H1 (cell line): ENCODE measurements at regions not wholly inside any gene's neighbourhood (a gene's known extent, or its start where the extent isn't known, plus 50 kb on each side); places are given as distances from the start of the nearest gene placed in this dataset.

Experiments
- CTCF ChIA-PET: fragments of 300-600 bp; sonication (Branson Sonifier 250); formaldehyde crosslinking; loops from one replicate; lab custom pipeline; 2021; ENCODE audit not compliant: partially characterized antibody; lab: Charles Lee
- POLR2A ChIA-PET: fragments of 300-600 bp; sonication (Branson Sonifier 250); formaldehyde crosslinking; loops from one replicate; lab custom pipeline; 2021; ENCODE audit warnings: inconsistent platforms; ENCODE audit not compliant: partially characterized antibody; lab: Charles Lee
- DNase-seq, 2 experiments: peaks; one replicate each; pipeline versions ENCODE4 v3.0.0 to v3.0.0-alpha.2; 2010 to 2022; ENCODE audit warnings: low spot score in 2 of 2, low read depth in 1 of 2, mixed read lengths in 1 of 2
- FAIRE-seq: peaks from 2 replicates; lab custom pipeline; 2011; peaks lifted over from hg19 to GRCh38; lab: Jason Lieb, UNC
- H2AFZ ChIP-seq: 2 replicates; pipeline ENCODE4 v1.8.1; 2012; ENCODE audit warnings: low read length, inconsistent platforms
- H2AK5ac ChIP-seq: 2 replicates; pipeline ENCODE4 v1.6.1; 2013; ENCODE audit warnings: low read depth, low read length
- H2BK120ac ChIP-seq: replicated peaks from 2 replicates; pipeline ENCODE3; 2013; ENCODE audit warnings: low read depth, low read length, inconsistent platforms
- H2BK12ac ChIP-seq: 2 replicates; pipeline ENCODE4 v1.6.1; 2013; ENCODE audit warnings: low read depth, low read length
- H2BK15ac ChIP-seq: 2 replicates; pipeline ENCODE4 v1.6.1; 2013; ENCODE audit warnings: low read length
- H2BK20ac ChIP-seq: 2 replicates; pipeline ENCODE4 v1.6.1; 2013; ENCODE audit warnings: low read length
- H2BK5ac ChIP-seq: 2 replicates; pipeline ENCODE4 v1.6.1; 2013; ENCODE audit warnings: low read depth, low read length
- H3K14ac ChIP-seq: 2 replicates; pipeline ENCODE4 v1.6.1; 2013; ENCODE audit warnings: inconsistent platforms; ENCODE audit not compliant: insufficient read length
- H3K18ac ChIP-seq: 2 replicates; pipeline ENCODE4 v1.6.1; 2013; ENCODE audit warnings: low read length; ENCODE audit errors: extremely low read depth
- H3K23ac ChIP-seq: 2 replicates; pipeline ENCODE4 v1.6.1; 2013; ENCODE audit warnings: inconsistent platforms; ENCODE audit not compliant: insufficient read length
- H3K23me2 ChIP-seq: 2 replicates; pipeline ENCODE4 v1.6.1; 2013; ENCODE audit warnings: low read depth, low read length
- H3K27ac ChIP-seq: 2 replicates; pipeline ENCODE4 v1.6.1; 2011; ENCODE audit warnings: low read depth, low read length, inconsistent platforms
- H3K27me3 ChIP-seq, 4 experiments: replicated peaks in 1 of 4; 1 replicate in 1 of 4; 2 replicates in 3 of 4; pipeline versions ENCODE4 v1.6.1 to v1.8.1; 2011 to 2013; ENCODE audit warnings: low read length in 3 of 4, mild to moderate bottlenecking in 3 of 4, inconsistent platforms in 2 of 4, mixed read lengths in 2 of 4, moderate library complexity in 1 of 4; ENCODE audit not compliant: control insufficient read depth in 3 of 4, insufficient read depth in 3 of 4; ENCODE audit errors: extremely low read depth in 1 of 4
- H3K36me3 ChIP-seq, 4 experiments: 2 replicates each; pipeline versions ENCODE4 v1.6.1 to v1.8.1; 2011 to 2013; ENCODE audit warnings: mild to moderate bottlenecking in 4 of 4, low read length in 3 of 4, moderate library complexity in 2 of 4, control low read depth in 1 of 4, inconsistent platforms in 1 of 4; ENCODE audit not compliant: insufficient read depth in 4 of 4, control insufficient read depth in 2 of 4
- H3K4ac ChIP-seq: replicated peaks from 2 replicates; pipeline ENCODE3; 2013; ENCODE audit warnings: low read length, low read depth, mixed read lengths, inconsistent platforms; ENCODE audit not compliant: insufficient read length
- H3K4me1 ChIP-seq, 4 experiments: replicated peaks in 1 of 4; 1 replicate in 1 of 4; 2 replicates in 3 of 4; pipeline versions ENCODE4 v1.6.1 to v1.8.1; 2011 to 2013; ENCODE audit warnings: low read length in 3 of 4, inconsistent platforms in 2 of 4, mixed read lengths in 1 of 4; ENCODE audit not compliant: insufficient read depth in 4 of 4, control insufficient read depth in 3 of 4
- H3K4me2 ChIP-seq, 2 experiments: 2 replicates each; pipeline versions ENCODE4 v1.6.1 to v1.8.1; 2011 to 2013; ENCODE audit warnings: low read depth in 2 of 2, low read length in 2 of 2, control low read depth in 1 of 2, inconsistent platforms in 1 of 2, mild to moderate bottlenecking in 1 of 2; ENCODE audit not compliant: insufficient read depth in 1 of 2
- H3K4me3 ChIP-seq, 4 experiments: fragments of 200-600, 300-600 bp in 1 of 4; sonication (generic), shearing (Covaris generic), sonication (Bioruptor Twin) in 1 of 4; 2 replicates each; pipeline versions ENCODE4 v1.5.1 to v1.8.1; 2011 to 2016; ENCODE audit warnings: low read length in 4 of 4, low read depth in 3 of 4, control low read depth in 2 of 4, inconsistent platforms in 2 of 4, mild to moderate bottlenecking in 2 of 4, mixed read lengths in 1 of 4, moderate library complexity in 1 of 4; ENCODE audit not compliant: insufficient read depth in 2 of 4; ENCODE audit errors: extremely low read depth in 1 of 4
- H3K56ac ChIP-seq: replicated peaks from 2 replicates; pipeline ENCODE3; 2013; ENCODE audit warnings: low read depth, mild to moderate bottlenecking, mixed read lengths, low read length, inconsistent platforms; ENCODE audit not compliant: insufficient read length
- H3K79me1 ChIP-seq: 2 replicates; pipeline ENCODE4 v1.6.1; 2013; ENCODE audit warnings: low read depth, low read length, control low read depth
- H3K79me2 ChIP-seq, 2 experiments: 2 replicates each; pipeline versions ENCODE4 v1.6.1 to v1.8.1; 2012 to 2013; ENCODE audit warnings: low read length in 2 of 2, mild to moderate bottlenecking in 2 of 2, inconsistent platforms in 1 of 2; ENCODE audit not compliant: insufficient read depth in 2 of 2, control insufficient read depth in 1 of 2
- H3K9ac ChIP-seq, 4 experiments: replicated peaks in 1 of 4; 1 replicate in 1 of 4; 2 replicates in 3 of 4; pipeline versions ENCODE4 v1.6.1 to v1.8.1; 2011 to 2013; ENCODE audit warnings: low read depth in 3 of 4, low read length in 3 of 4, control low read depth in 2 of 4, mild to moderate bottlenecking in 2 of 4, moderate library complexity in 2 of 4, inconsistent platforms in 1 of 4; ENCODE audit errors: extremely low read depth in 1 of 4
- H3K9me3 ChIP-seq, 2 experiments: 2 replicates each; pipeline versions ENCODE4 v1.6.1 to v1.8.1; 2012 to 2013; ENCODE audit warnings: mild to moderate bottlenecking in 2 of 2, moderate library complexity in 2 of 2, control low read depth in 1 of 2, inconsistent platforms in 1 of 2, low read depth in 1 of 2, low read length in 1 of 2, mixed read lengths in 1 of 2; ENCODE audit not compliant: insufficient read depth in 2 of 2
- H4K20me1 ChIP-seq, 2 experiments: replicated peaks in 1 of 2; 2 replicates each; pipeline versions ENCODE3 to v1.8.1; 2011 to 2013; ENCODE audit warnings: inconsistent platforms in 2 of 2, low read length in 2 of 2, mild to moderate bottlenecking in 1 of 2; ENCODE audit not compliant: insufficient read depth in 2 of 2, control insufficient read depth in 1 of 2
- H4K5ac ChIP-seq: 2 replicates; pipeline ENCODE4 v1.6.1; 2013; ENCODE audit warnings: low read length, low read depth, mixed read lengths, inconsistent platforms; ENCODE audit not compliant: insufficient read length
- H4K8ac ChIP-seq: 2 replicates; pipeline ENCODE4 v1.8.0; 2013; ENCODE audit warnings: mild to moderate bottlenecking, moderate library complexity, low read length, inconsistent platforms; ENCODE audit not compliant: insufficient read depth; ENCODE audit errors: extremely low read depth
- H4K91ac ChIP-seq: replicated peaks from 2 replicates; pipeline ENCODE3; 2013; ENCODE audit warnings: low read length, mixed read lengths, inconsistent platforms; ENCODE audit not compliant: insufficient read length
- CHD2 ChIP-seq: IDR thresholded peaks from 2 replicates; pipeline ENCODE4 v1.6.1; 2012; ENCODE audit warnings: low read length, improper control_type of control experiment
- WGBS, 2 experiments: shearing (Covaris generic) in 1 of 2; methylation state at CpG; one replicate each; pipeline versions ENCODE4 v1.1.6 to v1.1.7; 2013 to 2015; ENCODE audit warnings: low lambda C conversion rate in 2 of 2, mixed read lengths in 2 of 2, inconsistent platforms in 1 of 2, low coverage in 1 of 2, missing lambda C conversion rate in 1 of 2; ENCODE audit not compliant: insufficient replicate concordance in 2 of 2, insufficient coverage in 1 of 2, insufficient read length in 1 of 2; ENCODE audit errors: extremely low coverage in 1 of 2, missing lambda C conversion rate in 1 of 2; 5-methylcytosine and 5-hydroxymethylcytosine counted together

GRCh38 chr1:5430136-5430535, 562.1 kb downstream of the NPHP4 start:
- Histone ChIP-seq H3K18ac (no peak overlapping the region), H2BK20ac (peak overlapping the region; percentile 68; the same call in 1 of the 2 replicates)
- CTCF ChIA-PET = interaction anchor here (1.1 to 1.5 kb wide), 3 partner anchors 25 to 315 kb away, joined by 3 to 4 read pairs (median 3); no protein-coding TSS in a partner anchor
- no peak for TF ChIP-seq CHD2
- TF ChIP-seq, all 59 proteins: peak for 0
- Histone ChIP-seq H3K9ac (no peak overlapping the region), H3K9me3 (no peaks in the 10 kb centered on the region), H3K56ac (no peak overlapping the region), H3K36me3 (no peaks in the 10 kb centered on the region), H2BK120ac (no peak overlapping the region), H3K4me2 (no peak overlapping the region), H2BK12ac (peak overlapping the region; percentile 51; the same call in 1 of the 2 replicates), H2AFZ (no peak overlapping the region), H3K79me2 (no peaks in the 10 kb centered on the region), H3K79me1 (no peaks in the 10 kb centered on the region), H3K4me3 (no peak overlapping the region), H4K91ac (no peak overlapping the region), H3K4ac (no peak overlapping the region), H2BK15ac (no peak overlapping the region), H3K4me1 (peaks cover 6 to 18% (median 11%) of the 10 kb centered on the region in 4 experiments), H2BK5ac (peak overlapping the region; percentile 18; the same call in 1 of the 2 replicates), H4K5ac (no peak overlapping the region), H2AK5ac (no peak overlapping the region), H3K14ac (no peak overlapping the region), H3K27me3 (no peaks in the 10 kb centered on the region; a peak in 2 of 7 replicates), H3K23me2 (no peaks in the 10 kb centered on the region), H4K20me1 (no peaks in the 10 kb centered on the region), H3K23ac (no peak overlapping the region), H4K8ac (no peak overlapping the region), H3K27ac (no peak overlapping the region)
- WGBS, 2 experiments = 69% methylated on average over 4 of the region's 4 CpGs; no CpG with 5 or more reads in 1 of the 2 experiments
- DNase-seq (no peak), FAIRE-seq (no peak)
- POLR2A ChIA-PET = no interaction called here
